Tibial nerve (tissue), 4 donors: ENCODE measurements at regions not wholly inside any gene's neighbourhood (a gene's known extent, or its start where the extent isn't known, plus 50 kb on each side); places are given as distances from the start of the nearest gene placed in this dataset.

Source experiments
- DNase-seq, 2 donors: peaks; one replicate each; pipeline ENCODE4 v3.0.0-alpha.2; 2019; ENCODE audit warnings: low spot score in 2 of 2
- H3K27ac ChIP-seq, 4 donors: fragments of 200-600 bp; sonication (generic) in 3 of 4; one replicate each; pipeline ENCODE4 v1.5.1; 2017 to 2019; ENCODE audit warnings: mild to moderate bottlenecking in 1 of 4
- H3K27me3 ChIP-seq, 2 donors: fragments of 200-600 bp; sonication (generic) in 1 of 2; one replicate each; pipeline versions ENCODE4 v1.5.1 to v1.6.0; 2017 to 2019
- H3K36me3 ChIP-seq, 3 donors: fragments of 200-600 bp; sonication (generic); one replicate each; pipeline ENCODE4 v1.5.1; 2018 to 2019
- H3K4me1 ChIP-seq, 4 donors: fragments of 200-600 bp; sonication (generic) in 3 of 4; one replicate each; pipeline ENCODE4 v1.5.1; 2017 to 2019
- H3K4me3 ChIP-seq, 4 donors: fragments of 200-600 bp; sonication (generic) in 3 of 4; one replicate each; pipeline ENCODE4 v1.5.1; 2017 to 2019; ENCODE audit warnings: mild to moderate bottlenecking in 1 of 4, moderate library complexity in 1 of 4
- H3K9me3 ChIP-seq, 4 donors: fragments of 200-600 bp; sonication (generic) in 3 of 4; one replicate each; pipeline ENCODE4 v1.5.1; 2017 to 2019
- EP300 ChIP-seq, 2 donors: sonication (generic); formaldehyde crosslinking; IDR thresholded peaks; one replicate each; pipeline ENCODE4 v1.6.1; 2017; ENCODE audit warnings: antibody characterized with exemption in 2 of 2, mild to moderate bottlenecking in 1 of 2
- POLR2A ChIP-seq, 2 donors: fragments of 450-650 bp; IDR thresholded peaks; one replicate each; pipeline ENCODE4 v1.6.1; 2017; ENCODE audit warnings: antibody characterized with exemption in 2 of 2, mild to moderate bottlenecking in 2 of 2, moderate library complexity in 2 of 2
- WGBS, 2 donors: methylation state at CpG; one replicate each; pipeline ENCODE4 v1.1.5; 2018; 5-methylcytosine and 5-hydroxymethylcytosine counted together
- TF ChIP-seq, protein P1 (sequence below), 5 experiments: fragments of 200-600 bp in 3 of 5; fragments of 450-650 bp in 2 of 5; sonication (generic) in 3 of 5; IDR thresholded peaks; one replicate each; pipeline ENCODE4 v1.5.1; 2016 to 2019; ENCODE audit warnings: antibody characterized with exemption in 5 of 5, mild to moderate bottlenecking in 3 of 5, moderate library complexity in 2 of 5

DNA sequence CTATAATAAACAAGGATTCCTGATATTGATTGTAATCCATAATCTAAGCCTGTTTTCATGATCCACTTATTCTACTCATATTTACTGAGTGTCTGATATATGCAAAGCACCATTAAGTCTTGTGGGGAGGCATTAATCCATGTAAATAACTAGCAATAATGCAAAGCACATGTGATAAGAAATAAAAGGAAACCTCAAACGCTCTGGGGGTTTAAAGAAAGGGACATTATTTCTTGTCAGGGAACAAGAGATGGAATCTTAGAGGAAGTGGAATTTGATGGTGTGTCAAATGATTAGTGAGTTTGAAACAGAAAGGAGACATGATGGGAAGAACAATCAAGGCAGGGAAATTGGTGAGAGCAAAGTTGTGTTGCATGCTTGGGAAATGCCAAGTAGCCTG is 57.4 kb upstream of the FLT1 start:
- Histone ChIP-seq H3K27me3 (no peaks in the 10 kb centered on the region), H3K27ac (no peak overlapping the region), H3K36me3 (no peaks in the 10 kb centered on the region), H3K4me1 (peaks cover 0 to under 1% (median 0%) of the 10 kb centered on the region in 4 donors), H3K4me3 (no peak overlapping the region), H3K9me3 (no peaks in the 10 kb centered on the region)
- WGBS, 2 donors, result 34 to 35% methylated on average over 1 of the region's 1 CpG
- TF ChIP-seq, protein P1, sequence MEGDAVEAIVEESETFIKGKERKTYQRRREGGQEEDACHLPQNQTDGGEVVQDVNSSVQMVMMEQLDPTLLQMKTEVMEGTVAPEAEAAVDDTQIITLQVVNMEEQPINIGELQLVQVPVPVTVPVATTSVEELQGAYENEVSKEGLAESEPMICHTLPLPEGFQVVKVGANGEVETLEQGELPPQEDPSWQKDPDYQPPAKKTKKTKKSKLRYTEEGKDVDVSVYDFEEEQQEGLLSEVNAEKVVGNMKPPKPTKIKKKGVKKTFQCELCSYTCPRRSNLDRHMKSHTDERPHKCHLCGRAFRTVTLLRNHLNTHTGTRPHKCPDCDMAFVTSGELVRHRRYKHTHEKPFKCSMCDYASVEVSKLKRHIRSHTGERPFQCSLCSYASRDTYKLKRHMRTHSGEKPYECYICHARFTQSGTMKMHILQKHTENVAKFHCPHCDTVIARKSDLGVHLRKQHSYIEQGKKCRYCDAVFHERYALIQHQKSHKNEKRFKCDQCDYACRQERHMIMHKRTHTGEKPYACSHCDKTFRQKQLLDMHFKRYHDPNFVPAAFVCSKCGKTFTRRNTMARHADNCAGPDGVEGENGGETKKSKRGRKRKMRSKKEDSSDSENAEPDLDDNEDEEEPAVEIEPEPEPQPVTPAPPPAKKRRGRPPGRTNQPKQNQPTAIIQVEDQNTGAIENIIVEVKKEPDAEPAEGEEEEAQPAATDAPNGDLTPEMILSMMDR (IDR thresholded peaks at IDR 0.05), result no peak
- TF ChIP-seq POLR2A (IDR thresholded peaks at IDR 0.05), result no peak
- no peak for TF ChIP-seq EP300 (IDR thresholded peaks at IDR 0.05)
- no peak for DNase-seq

DNA sequence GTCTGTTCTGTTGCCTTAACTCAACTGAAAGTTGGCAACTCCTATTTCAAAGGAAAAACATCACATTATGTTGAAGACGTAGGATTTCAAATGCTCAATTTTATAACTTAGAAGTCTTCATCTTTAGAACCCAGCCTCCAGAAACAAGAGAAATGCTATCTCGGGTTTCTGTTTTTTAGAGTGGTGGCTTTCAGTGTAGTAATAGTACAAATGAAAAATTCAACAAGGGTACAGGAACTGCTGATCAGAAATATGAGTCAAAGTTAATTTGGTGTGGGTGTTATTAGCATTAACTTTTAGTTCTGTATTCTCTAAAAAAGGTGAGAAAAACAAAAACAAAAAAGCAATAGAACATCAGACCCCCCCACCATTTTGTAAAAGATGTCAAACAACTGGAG is 56.6 kb upstream of the FLT1 start:
- TF ChIP-seq POLR2A (IDR thresholded peaks at IDR 0.05) (no peak), EP300 (IDR thresholded peaks at IDR 0.05) (no peak)
- TF ChIP-seq, protein P1 (IDR thresholded peaks at IDR 0.05), result no peak
- Histone ChIP-seq H3K4me1 (no peaks in the 10 kb centered on the region), H3K36me3 (no peaks in the 10 kb centered on the region), H3K27ac (no peak overlapping the region), H3K9me3 (no peaks in the 10 kb centered on the region), H3K4me3 (no peak overlapping the region), H3K27me3 (no peaks in the 10 kb centered on the region)
- DNase-seq, result no peak
- WGBS, 2 donors, result 84 to 85% methylated on average over 2 of the region's 2 CpGs

DNA sequence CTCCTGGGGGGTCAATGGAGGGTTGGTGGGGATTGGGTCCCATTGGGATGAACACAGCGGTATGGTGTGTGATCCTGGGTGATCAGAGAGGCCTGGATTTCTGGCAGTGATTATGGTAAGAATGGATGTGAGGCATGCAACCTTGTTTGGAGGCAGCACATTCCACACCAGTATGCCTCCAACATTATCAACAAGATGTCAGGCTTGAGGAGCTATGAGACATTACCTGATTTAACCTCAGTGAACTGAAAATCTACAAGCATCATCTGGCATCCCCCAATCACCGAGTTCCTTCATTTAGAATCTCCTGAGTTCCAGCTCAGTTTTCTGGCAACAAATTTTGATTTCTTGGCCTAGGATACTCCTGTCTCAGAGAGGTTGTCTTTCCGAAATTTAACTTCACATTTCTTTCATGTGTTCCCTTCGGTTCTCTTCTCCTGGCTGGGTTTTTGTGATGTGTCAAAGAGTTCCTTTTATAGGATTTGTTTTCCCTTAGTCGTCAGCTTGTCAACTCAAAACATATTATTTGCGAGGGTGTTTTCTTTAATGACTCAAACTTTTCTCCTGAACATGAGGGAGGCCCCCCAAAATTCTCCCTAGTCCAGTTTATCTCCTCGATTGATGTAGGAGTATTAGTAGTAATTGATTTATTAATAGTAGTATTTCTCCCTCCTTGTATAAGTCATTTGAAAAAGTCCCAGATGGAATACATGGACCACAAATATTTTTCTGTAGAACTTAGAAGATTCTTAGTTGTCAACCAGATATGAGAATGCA is 56.0 kb upstream of the FLT1 start:
- TF ChIP-seq EP300 (IDR thresholded peaks at IDR 0.05) (no peak), POLR2A (IDR thresholded peaks at IDR 0.05) (no peak)
- TF ChIP-seq, protein P1 (IDR thresholded peaks at IDR 0.05), result no peak

DNA sequence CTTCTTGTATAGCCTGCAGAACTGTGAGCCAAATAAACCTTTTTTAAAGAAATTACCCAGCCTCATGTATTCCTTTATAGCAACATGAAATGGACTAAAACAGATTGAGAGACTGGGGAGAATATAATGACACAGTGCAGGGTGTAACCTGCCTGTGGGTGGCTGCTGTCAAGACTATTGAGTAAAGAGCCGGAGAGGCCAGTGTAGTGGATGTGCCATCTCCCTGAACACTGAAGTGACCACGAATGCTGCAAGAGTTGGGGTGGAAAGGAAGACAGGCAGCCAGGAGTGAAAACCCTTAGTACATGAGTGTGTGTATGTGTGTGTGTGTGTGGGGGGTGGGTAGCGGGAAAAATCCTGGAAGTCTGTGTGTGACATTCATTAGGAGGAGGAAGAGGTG is 55.2 kb upstream of the FLT1 start:
- Histone ChIP-seq H3K9me3 (no peaks in the 10 kb centered on the region), H3K4me1 (no peaks in the 10 kb centered on the region), H3K27ac (no peak overlapping the region), H3K36me3 (no peaks in the 10 kb centered on the region), H3K27me3 (no peaks in the 10 kb centered on the region), H3K4me3 (no peak overlapping the region)
- no peak for DNase-seq
- TF ChIP-seq, protein P1 (IDR thresholded peaks at IDR 0.05), result no peak
- TF ChIP-seq POLR2A (IDR thresholded peaks at IDR 0.05) (no peak), EP300 (IDR thresholded peaks at IDR 0.05) (no peak)
- 87 to 89% methylated on average over 3 of the region's 3 CpGs for WGBS, 2 donors

More for the DNA sequence above, 56.0 kb upstream of the FLT1 start:
- no peaks in the 10 kb centered on the region for H3K27me3 ChIP-seq
- no peaks in the 10 kb centered on the region for H3K36me3 ChIP-seq
- no peak overlapping the region for H3K4me3 ChIP-seq
- no peak overlapping the region for H3K27ac ChIP-seq
- 79 to 82% methylated on average over 7 of the region's 7 CpGs for WGBS, 2 donors
- no peak for DNase-seq
- H3K4me1 ChIP-seq, result no peaks in the 10 kb centered on the region
- H3K9me3 ChIP-seq, result no peaks in the 10 kb centered on the region

DNA sequence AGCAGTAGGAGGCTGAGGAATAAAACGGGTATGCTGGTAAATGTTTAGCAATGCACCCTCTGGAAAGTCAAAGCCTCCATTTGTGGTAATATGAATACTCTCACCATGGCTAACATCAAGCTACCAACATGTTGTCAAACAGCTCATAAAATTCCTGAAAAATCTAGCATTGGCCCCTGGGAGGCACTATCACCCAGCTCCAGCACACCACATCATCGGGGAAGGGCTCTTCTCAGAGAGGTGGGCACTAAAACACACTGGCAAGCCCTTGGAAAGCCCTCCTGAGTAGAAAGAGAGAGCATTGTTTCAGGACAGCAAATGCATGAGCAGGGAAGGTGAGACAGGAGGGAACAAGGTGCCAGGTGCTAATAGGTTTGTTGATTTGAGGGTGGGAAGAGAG is 53.9 kb upstream of the FLT1 start:
- WGBS, 2 donors, result 47 to 50% methylated on average over 2 of the region's 2 CpGs
- H3K9me3 ChIP-seq, result peaks cover 0 to 11% (median 0%) of the 10 kb centered on the region in 4 donors

More for the DNA sequence above, 53.9 kb upstream of the FLT1 start:
- H3K27me3 ChIP-seq, result no peaks in the 10 kb centered on the region
- DNase-seq, result no peak
- no peak overlapping the region for H3K27ac ChIP-seq
- H3K4me3 ChIP-seq, result no peak overlapping the region
- H3K36me3 ChIP-seq, result no peaks in the 10 kb centered on the region
- H3K4me1 ChIP-seq, result no peaks in the 10 kb centered on the region
- TF ChIP-seq, protein P1 (IDR thresholded peaks at IDR 0.05), result no peak
- TF ChIP-seq POLR2A (IDR thresholded peaks at IDR 0.05) (no peak), EP300 (IDR thresholded peaks at IDR 0.05) (no peak)
